ENCODE measurements at regions not wholly inside any gene's neighbourhood (a gene's known extent, or its start where the extent isn't known, plus 50 kb on each side); places are given as distances from the start of the nearest gene placed in this dataset.

- Histone ChIP-seq H2AK5ac (ENCODE audit: low read depth, low read length) (no peak overlapping the region), H2AFZ (replicated peaks; ENCODE audit: low read length, poor library complexity) (no peak overlapping the region), H2BK20ac (ENCODE audit: low read depth, low read length) (no peak overlapping the region), H3K18ac (ENCODE audit: low read depth, low read length) (no peak overlapping the region), H3K4ac (ENCODE audit: low read depth, low read length) (no peak overlapping the region), H2AK9ac (replicated peaks; ENCODE audit: low read depth, low read length, poor library complexity) (no peak overlapping the region), H3K27me3 (ENCODE audit: control insufficient read depth, insufficient read depth, low read length) (no peaks in the 10 kb centered on the region), H3K4me3 (ENCODE audit: insufficient read depth, low read depth, low read length) (no peak overlapping the region), H3K4me1 (ENCODE audit: control insufficient read depth, insufficient read depth, low read length) (no peaks in the 10 kb centered on the region), H2BK5ac (ENCODE audit: low read depth, low read length, poor library complexity, severe bottlenecking) (no peak overlapping the region), H3K23ac (ENCODE audit: low read depth, low read length) (no peak overlapping the region), H3K14ac (replicated peaks; ENCODE audit: low read depth, low read length) (no peak overlapping the region), H4K5ac (ENCODE audit: low read depth, low read length) (no peak overlapping the region), H3K56ac (ENCODE audit: extremely low read depth, insufficient read depth, low read length) (no peak overlapping the region), H4K91ac (ENCODE audit: insufficient read depth, low read depth, low read length) (no peak overlapping the region), H2BK120ac (ENCODE audit: low read depth, low read length) (no peak overlapping the region), H3K9me1 (ENCODE audit: insufficient read depth, low read length) (no peaks in the 10 kb centered on the region), H3K9ac (ENCODE audit: low read depth, low read length) (no peak overlapping the region), H3K9me3 (ENCODE audit: control insufficient read depth, insufficient read depth, low read length) (peaks cover 37% of the 10 kb centered on the region), H4K20me1 (ENCODE audit: insufficient read depth, low read length) (no peaks in the 10 kb centered on the region), H4K8ac (ENCODE audit: low read depth in 2 of 2, low read length in 2 of 2) (no peak overlapping the region), H3K36me3 (ENCODE audit: control insufficient read depth, insufficient read depth, low read length) (no peaks in the 10 kb centered on the region), H3K4me2 (ENCODE audit: low read depth, low read length) (no peak overlapping the region), H2BK15ac (ENCODE audit: low read depth, low read length) (no peak overlapping the region), H3K79me1 (ENCODE audit: low read depth in 1 of 2, low read length in 2 of 2) (no peaks in the 10 kb centered on the region), H3K27ac (ENCODE audit: insufficient read depth, low read length) (no peak overlapping the region)
- DNase-seq (no peak), ATAC-seq (ENCODE audit: low read depth) (no peak)
- POLR2A ChIA-PET (ENCODE audit: unreplicated experiment), result no interaction called here
- WGBS, 2 experiments (ENCODE audit: extremely low coverage in 2 of 2, insufficient read length in 1 of 2), result 31% methylated on average over 2 of the region's 2 CpGs; no CpG with 5 or more reads in 1 of the 2 experiments
- dilution Hi-C loops (cut with HindIII; ENCODE audit: low sequenced_read_pairs, unreplicated experiment), result no loop called here
- BruUV-seq (replicated peaks), result no TSS peak
- CTCF ChIA-PET, result no interaction called here
- in situ Hi-C loops (cut with MboI; ENCODE audit: low sequenced_read_pairs), result no loop called here
- TF ChIP-seq MAFK (IDR thresholded peaks at IDR 0.05; ENCODE audit: low read depth, low read length) (no peak), RCOR1 (IDR thresholded peaks at IDR 0.05; ENCODE audit: insufficient replicate concordance, low read length) (no peak), SMC3 (IDR thresholded peaks at IDR 0.05; ENCODE audit: low read depth, low read length) (no peak), MXI1 (IDR thresholded peaks at IDR 0.05; ENCODE audit: borderline replicate concordance, low read depth, low read length) (no peak), FOS (IDR thresholded peaks at IDR 0.05; ENCODE audit: low read depth, low read length) (no peak), POLR2A (IDR thresholded peaks at IDR 0.05; ENCODE audit: low read depth, low read length) (no peak), CHD1 (IDR thresholded peaks at IDR 0.05; ENCODE audit: low read depth, low read length) (no peak), CTCF (conservative IDR thresholded peaks at IDR 0.05; ENCODE audit: low read depth, low read length) (no peak), USF2 (IDR thresholded peaks at IDR 0.05; ENCODE audit: low read depth, low read length) (no peak), ELK1 (IDR thresholded peaks at IDR 0.05; ENCODE audit: borderline replicate concordance, low read depth, low read length) (no peak), NFE2L2 (IDR thresholded peaks at IDR 0.05; ENCODE audit: low read depth, low read length) (no peak)
- intact Hi-C loops (cut with micrococcal nuclease), result no loop called here
Measured at GRCh38 chr1:4319496-4319895, 334.9 kb upstream of the AJAP1 start.
